HCT116 (cell line): ENCODE measurements at regions not wholly inside any gene's neighbourhood (a gene's known extent, or its start where the extent isn't known, plus 50 kb on each side); places are given as distances from the start of the nearest gene placed in this dataset.

Experiments
- ATAC-seq: fragments of 200-7000 bp; cut with Tn5 transposase; 2 replicates; pipeline ENCODE4 v1.9.1; 2020; ENCODE audit warnings: mild to moderate bottlenecking, moderate library complexity
- BruUV-seq: library from RNA; stranded (reverse); fragments of 400-500 nt; replicated peaks from 2 replicates; lab custom pipeline; 2021; lab: Mats Ljungman, UMichigan
- CTCF ChIA-PET: fragments of 300-600 bp; sonication (Branson Sonifier 250); formaldehyde crosslinking; loops from one replicate; lab custom pipeline; 2021; ENCODE audit warnings: antibody characterized with exemption; lab: Charles Lee
- POLR2A ChIA-PET: fragments of 300-600, 350-600 bp; sonication (Branson Sonifier 250); formaldehyde crosslinking; loops from one replicate; lab custom pipeline; 2021; ENCODE audit warnings: antibody characterized with exemption; lab: Charles Lee
- RAD21 ChIA-PET, 2 experiments: fragments of 300-600 bp; sonication (Branson Sonifier 250); formaldehyde crosslinking; loops; one replicate each; lab custom pipeline; 2023; ENCODE audit warnings: low total read pairs in 2 of 2; ENCODE audit not compliant: uncharacterized antibody in 2 of 2, unreplicated experiment in 2 of 2, low non-redundant PET in 1 of 2; lab: Charles Lee
- DNase-seq: peaks from one replicate; pipeline ENCODE4 v3.0.0-alpha.2; 2010; ENCODE audit warnings: low read depth, low spot score
- H2AFZ ChIP-seq: fragments of 200-600 bp; shearing (Covaris generic), sonication (generic); 2 replicates; pipeline ENCODE4 v1.6.1; 2017; ENCODE audit warnings: low read depth, mixed run types, mixed read lengths, antibody characterized with exemption, low read length; ENCODE audit not compliant: poor library complexity, severe bottlenecking
- H3K27ac ChIP-seq: 2 replicates; pipeline ENCODE4 v1.5.1; 2012; ENCODE audit warnings: low read depth, low read length
- H3K27me3 ChIP-seq: fragments of 200-600 bp; sonication (generic); 2 replicates; pipeline ENCODE4 v1.6.1; 2016; ENCODE audit warnings: mixed run types, low read length, mixed read lengths; ENCODE audit not compliant: insufficient read depth
- H3K36me3 ChIP-seq, 2 experiments: fragments of 200-500 bp in 1 of 2; fragments of 200-600 bp in 1 of 2; sonication (Bioruptor generic) in 1 of 2; sonication (generic) in 1 of 2; 2 replicates each; pipeline versions ENCODE4 v1.5.1 to v1.6.1; 2014 to 2016; ENCODE audit warnings: low read length in 2 of 2, inconsistent platforms in 1 of 2, mixed read lengths in 1 of 2, mixed run types in 1 of 2; ENCODE audit not compliant: insufficient read depth in 2 of 2, control insufficient read depth in 1 of 2
- H3K4me1 ChIP-seq, 2 experiments: fragments of 200-600 bp in 1 of 2; sonication (generic) in 1 of 2; 2 replicates each; pipeline versions ENCODE4 v1.5.1 to v1.6.1; 2012 to 2017; ENCODE audit warnings: low read length in 2 of 2, inconsistent platforms in 1 of 2, mild to moderate bottlenecking in 1 of 2, mixed read lengths in 1 of 2, mixed run types in 1 of 2, moderate library complexity in 1 of 2; ENCODE audit not compliant: insufficient read depth in 2 of 2, control insufficient read depth in 1 of 2
- H3K4me2 ChIP-seq: fragments of 200-600 bp; sonication (generic); 2 replicates; pipeline ENCODE4 v1.6.1; 2017; ENCODE audit warnings: mixed run types, low read length, mixed read lengths
- H3K4me3 ChIP-seq, 2 experiments: fragments of 200-600 bp in 1 of 2; sonication (generic) in 1 of 2; replicated peaks in 1 of 2; 2 replicates each; pipeline ENCODE4 v1.5.1; 2011 to 2016; ENCODE audit warnings: low read length in 2 of 2, control low read depth in 1 of 2, low read depth in 1 of 2, mild to moderate bottlenecking in 1 of 2, mixed read lengths in 1 of 2, mixed run types in 1 of 2
- H3K79me2 ChIP-seq: fragments of 200-600 bp; sonication (generic); 2 replicates; pipeline ENCODE4 v1.6.1; 2017; ENCODE audit warnings: mild to moderate bottlenecking, mixed run types, low read length, moderate library complexity, mixed read lengths; ENCODE audit not compliant: insufficient read depth
- H3K9ac ChIP-seq: fragments of 200-600 bp; sonication (generic); 2 replicates; pipeline ENCODE4 v1.6.1; 2016; ENCODE audit warnings: low read length, mixed read lengths
- H3K9me2 ChIP-seq: fragments of 200-600 bp; sonication (generic), shearing (Covaris generic); 2 replicates; pipeline ENCODE4 v1.6.1; 2017; ENCODE audit warnings: mixed run types, mild to moderate bottlenecking, moderate library complexity; ENCODE audit not compliant: insufficient read depth
- H3K9me3 ChIP-seq, 2 experiments: fragments of 200-500 bp in 1 of 2; fragments of 200-600 bp in 1 of 2; sonication (Bioruptor generic) in 1 of 2; sonication (generic) in 1 of 2; 2 replicates each; pipeline ENCODE4 v1.6.1; 2014 to 2017; ENCODE audit warnings: low read length in 2 of 2, mixed read lengths in 2 of 2, inconsistent platforms in 1 of 2, low read depth in 1 of 2, mild to moderate bottlenecking in 1 of 2, mixed run types in 1 of 2, moderate library complexity in 1 of 2; ENCODE audit not compliant: control insufficient read depth in 1 of 2, insufficient read depth in 1 of 2
- H4K20me1 ChIP-seq: fragments of 200-600 bp; sonication (generic), shearing (Covaris generic); 2 replicates; pipeline ENCODE4 v1.6.1; 2017; ENCODE audit warnings: mixed run types, mild to moderate bottlenecking, moderate library complexity; ENCODE audit not compliant: insufficient read depth
- CBX3 ChIP-seq: IDR thresholded peaks from 2 replicates; pipeline ENCODE4 v1.6.1; 2012; ENCODE audit warnings: low read depth
- CEBPB ChIP-seq: IDR thresholded peaks from 2 replicates; pipeline ENCODE4 v1.6.1; 2012; ENCODE audit warnings: low read depth
- EGR1 ChIP-seq: IDR thresholded peaks from 2 replicates; pipeline ENCODE4 v1.6.1; 2012; ENCODE audit warnings: low read depth
- ELF1 ChIP-seq: IDR thresholded peaks from 2 replicates; pipeline ENCODE4 v1.6.1; 2012; ENCODE audit warnings: low read depth, borderline replicate concordance
- EZH2 ChIP-seq: fragments of 200-600 bp; sonication (generic); IDR thresholded peaks from 2 replicates; pipeline ENCODE4 v1.6.1; 2017; ENCODE audit warnings: antibody characterized with exemption, mixed run types
- FOSL1 ChIP-seq: IDR thresholded peaks from 2 replicates; pipeline ENCODE4 v1.6.1; 2012; ENCODE audit warnings: low read depth
- POLR2AphosphoS5 ChIP-seq: IDR thresholded peaks from 2 replicates; pipeline ENCODE4 v1.6.1; 2011; ENCODE audit warnings: mild to moderate bottlenecking, low read depth, low read length, moderate library complexity
- RAD21 ChIP-seq: IDR thresholded peaks from 2 replicates; pipeline ENCODE4 v1.6.1; 2012; ENCODE audit warnings: low read depth, mild to moderate bottlenecking
- SIN3A ChIP-seq: IDR thresholded peaks from 2 replicates; pipeline ENCODE4 v1.6.1; 2012; ENCODE audit warnings: low read depth
- SP1 ChIP-seq: IDR thresholded peaks from 2 replicates; pipeline ENCODE4 v1.6.1; 2012; ENCODE audit warnings: low read depth
- SRF ChIP-seq: IDR thresholded peaks from 2 replicates; pipeline ENCODE4 v1.6.1; 2012; ENCODE audit warnings: low read depth
- TCF7L2 ChIP-seq: IDR thresholded peaks from 2 replicates; pipeline ENCODE4 v1.7.0; 2011; ENCODE audit warnings: borderline replicate concordance, inconsistent platforms; ENCODE audit not compliant: insufficient read depth, insufficient read length; ENCODE audit errors: extremely low read depth
- YY1 ChIP-seq: IDR thresholded peaks from 2 replicates; pipeline ENCODE4 v1.6.1; 2011; ENCODE audit warnings: low read length, low read depth, moderate library complexity, mild to moderate bottlenecking; ENCODE audit not compliant: insufficient replicate concordance; ENCODE audit errors: extremely low read depth
- ZFX ChIP-seq: fragments of 450-650 bp; IDR thresholded peaks from 2 replicates; pipeline ENCODE4 v1.6.1; 2017
- ZNF274 ChIP-seq: fragments of 200-500 bp; sonication (Bioruptor generic); IDR thresholded peaks from 2 replicates; pipeline ENCODE4 v1.6.1; 2014; ENCODE audit warnings: mild to moderate bottlenecking, low read depth, low read length, inconsistent platforms
- intact Hi-C: fragments of 100-400 bp; cut with micrococcal nuclease; formaldehyde crosslinking; loops from 2 replicates; pipeline ENCODE4 v1.10.0; 2022
- TF ChIP-seq, protein P1 (sequence below): IDR thresholded peaks from 2 replicates; pipeline ENCODE4 v1.6.1; 2012
- TF ChIP-seq, protein P2 (sequence below): IDR thresholded peaks from 2 replicates; pipeline ENCODE4 v1.6.1; 2011; ENCODE audit warnings: mild to moderate bottlenecking, low read length, moderate library complexity; ENCODE audit not compliant: insufficient replicate concordance; ENCODE audit errors: extremely low read depth
- TF ChIP-seq, protein P3 (sequence below), 3 experiments: fragments of 200-600 bp in 1 of 3; sonication (generic) in 1 of 3; IDR thresholded peaks in 2 of 3; conservative IDR thresholded peaks in 1 of 3; 2 replicates each; pipeline ENCODE4 v1.5.1; 2012 to 2017; ENCODE audit warnings: low read depth in 2 of 3, low read length in 2 of 3, antibody characterized with exemption in 1 of 3, borderline replicate concordance in 1 of 3, control low read depth in 1 of 3, mild to moderate bottlenecking in 1 of 3, mixed read lengths in 1 of 3, mixed run types in 1 of 3, moderate library complexity in 1 of 3; ENCODE audit not compliant: insufficient read depth in 1 of 3

DNA sequence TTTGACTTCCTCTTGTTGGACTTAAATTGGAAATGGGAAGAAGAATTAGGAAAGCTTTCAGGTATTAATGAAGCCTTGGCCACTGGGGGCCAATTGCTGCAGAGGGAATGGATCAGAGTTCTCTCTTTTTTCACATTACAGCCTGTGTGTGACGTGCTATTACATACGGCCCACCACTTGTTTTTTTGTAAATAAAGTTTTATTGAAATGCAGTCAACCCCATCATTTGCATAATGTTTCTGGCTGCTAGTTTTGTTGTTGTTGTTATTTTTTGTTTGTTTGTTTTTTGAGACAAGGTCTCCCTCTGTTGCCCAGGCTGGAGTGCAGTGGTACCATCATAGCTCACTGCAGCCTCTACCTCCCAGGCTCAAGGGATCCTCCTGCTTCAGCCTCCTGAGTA, 98.4 kb downstream of the ASMT start:
- intact Hi-C loops: no loop called here
- H3K9me3 ChIP-seq: no peaks in the 10 kb centered on the region
- no peak overlapping the region for H3K27ac ChIP-seq
- no peak overlapping the region for H3K4me3 ChIP-seq
- no peaks in the 10 kb centered on the region for H3K36me3 ChIP-seq
- POLR2A ChIA-PET: no interaction called here
- BruUV-seq: no TSS peak
- no peak overlapping the region for H2AFZ ChIP-seq
- H4K20me1 ChIP-seq: no peaks in the 10 kb centered on the region
- RAD21 ChIA-PET: no interaction called here
- CTCF ChIA-PET: no interaction called here
- H3K4me1 ChIP-seq: no peaks in the 10 kb centered on the region
- no peaks in the 10 kb centered on the region for H3K9me2 ChIP-seq
- H3K27me3 ChIP-seq: no peaks in the 10 kb centered on the region
- no peak overlapping the region for H3K9ac ChIP-seq
- TF ChIP-seq EGR1 (no peak), SRF (no peak), SP1 (no peak), CEBPB (no peak), RAD21 (no peak), CBX3 (no peak), EZH2 (no peak), YY1 (no peak), POLR2AphosphoS5 (no peak), TCF7L2 (no peak), ZFX (no peak), SIN3A (no peak), ZNF274 (no peak), ELF1 (no peak), FOSL1 (no peak)
- TF ChIP-seq, protein P1, sequence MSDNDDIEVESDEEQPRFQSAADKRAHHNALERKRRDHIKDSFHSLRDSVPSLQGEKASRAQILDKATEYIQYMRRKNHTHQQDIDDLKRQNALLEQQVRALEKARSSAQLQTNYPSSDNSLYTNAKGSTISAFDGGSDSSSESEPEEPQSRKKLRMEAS: no peak
- TF ChIP-seq, protein P2, sequence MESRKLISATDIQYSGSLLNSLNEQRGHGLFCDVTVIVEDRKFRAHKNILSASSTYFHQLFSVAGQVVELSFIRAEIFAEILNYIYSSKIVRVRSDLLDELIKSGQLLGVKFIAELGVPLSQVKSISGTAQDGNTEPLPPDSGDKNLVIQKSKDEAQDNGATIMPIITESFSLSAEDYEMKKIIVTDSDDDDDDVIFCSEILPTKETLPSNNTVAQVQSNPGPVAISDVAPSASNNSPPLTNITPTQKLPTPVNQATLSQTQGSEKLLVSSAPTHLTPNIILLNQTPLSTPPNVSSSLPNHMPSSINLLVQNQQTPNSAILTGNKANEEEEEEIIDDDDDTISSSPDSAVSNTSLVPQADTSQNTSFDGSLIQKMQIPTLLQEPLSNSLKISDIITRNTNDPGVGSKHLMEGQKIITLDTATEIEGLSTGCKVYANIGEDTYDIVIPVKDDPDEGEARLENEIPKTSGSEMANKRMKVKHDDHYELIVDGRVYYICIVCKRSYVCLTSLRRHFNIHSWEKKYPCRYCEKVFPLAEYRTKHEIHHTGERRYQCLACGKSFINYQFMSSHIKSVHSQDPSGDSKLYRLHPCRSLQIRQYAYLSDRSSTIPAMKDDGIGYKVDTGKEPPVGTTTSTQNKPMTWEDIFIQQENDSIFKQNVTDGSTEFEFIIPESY: no peak
- TF ChIP-seq, protein P3, sequence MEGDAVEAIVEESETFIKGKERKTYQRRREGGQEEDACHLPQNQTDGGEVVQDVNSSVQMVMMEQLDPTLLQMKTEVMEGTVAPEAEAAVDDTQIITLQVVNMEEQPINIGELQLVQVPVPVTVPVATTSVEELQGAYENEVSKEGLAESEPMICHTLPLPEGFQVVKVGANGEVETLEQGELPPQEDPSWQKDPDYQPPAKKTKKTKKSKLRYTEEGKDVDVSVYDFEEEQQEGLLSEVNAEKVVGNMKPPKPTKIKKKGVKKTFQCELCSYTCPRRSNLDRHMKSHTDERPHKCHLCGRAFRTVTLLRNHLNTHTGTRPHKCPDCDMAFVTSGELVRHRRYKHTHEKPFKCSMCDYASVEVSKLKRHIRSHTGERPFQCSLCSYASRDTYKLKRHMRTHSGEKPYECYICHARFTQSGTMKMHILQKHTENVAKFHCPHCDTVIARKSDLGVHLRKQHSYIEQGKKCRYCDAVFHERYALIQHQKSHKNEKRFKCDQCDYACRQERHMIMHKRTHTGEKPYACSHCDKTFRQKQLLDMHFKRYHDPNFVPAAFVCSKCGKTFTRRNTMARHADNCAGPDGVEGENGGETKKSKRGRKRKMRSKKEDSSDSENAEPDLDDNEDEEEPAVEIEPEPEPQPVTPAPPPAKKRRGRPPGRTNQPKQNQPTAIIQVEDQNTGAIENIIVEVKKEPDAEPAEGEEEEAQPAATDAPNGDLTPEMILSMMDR (IDR thresholded peaks at IDR 0.05 in 2 of 3, conservative IDR thresholded peaks at IDR 0.05 in 1 of 3; ENCODE audit: borderline replicate concordance in 1 of 3, insufficient read depth in 1 of 3, low read depth in 2 of 3, low read length in 2 of 3): no peak
- no peak for ATAC-seq
- H3K4me2 ChIP-seq: no peak overlapping the region
- DNase-seq: no peak
- H3K79me2 ChIP-seq: no peaks in the 10 kb centered on the region
